Colon (tissue), 2 donors: ENCODE measurements at regions not wholly inside any gene's neighbourhood (a gene's known extent, or its start where the extent isn't known, plus 50 kb on each side); places are given as distances from the start of the nearest gene placed in this dataset.
"Not testable (repeated sequence)": the region's sequence is repeated elsewhere in the genome, so short reads cannot be mapped to it uniquely, and the experiment has no call there.

Source experiments
- FAIRE-seq: peaks from 2 replicates; lab custom pipeline; 2012; peaks lifted over from hg19 to GRCh38; lab: Jason Lieb, UNC
- donor health status: control.
- donor health status: control.

GRCh38 chr16:25434064-25434463 is 176.4 kb upstream of the ZKSCAN2 start:
- FAIRE-seq, result no peak

DNA sequence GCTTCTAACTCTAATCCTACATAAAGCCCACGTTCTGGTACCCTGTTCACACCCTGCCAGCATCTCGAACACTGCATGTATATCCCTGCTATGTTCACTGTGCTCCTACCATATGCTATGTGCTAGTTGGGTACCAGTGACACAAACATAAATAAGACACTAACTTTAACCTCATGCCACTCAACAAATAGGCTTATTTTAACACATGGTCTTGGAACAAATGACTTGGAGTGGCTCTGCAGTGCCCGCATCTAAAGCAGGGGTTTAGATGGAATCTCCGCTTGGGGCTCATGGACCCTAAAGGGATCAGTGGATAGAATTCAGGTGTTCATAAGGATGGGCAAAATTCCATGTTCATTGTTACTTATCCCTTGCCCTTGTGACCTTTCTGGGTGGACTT is 175.7 kb upstream of the ZKSCAN2 start:
- no peak for FAIRE-seq

DNA sequence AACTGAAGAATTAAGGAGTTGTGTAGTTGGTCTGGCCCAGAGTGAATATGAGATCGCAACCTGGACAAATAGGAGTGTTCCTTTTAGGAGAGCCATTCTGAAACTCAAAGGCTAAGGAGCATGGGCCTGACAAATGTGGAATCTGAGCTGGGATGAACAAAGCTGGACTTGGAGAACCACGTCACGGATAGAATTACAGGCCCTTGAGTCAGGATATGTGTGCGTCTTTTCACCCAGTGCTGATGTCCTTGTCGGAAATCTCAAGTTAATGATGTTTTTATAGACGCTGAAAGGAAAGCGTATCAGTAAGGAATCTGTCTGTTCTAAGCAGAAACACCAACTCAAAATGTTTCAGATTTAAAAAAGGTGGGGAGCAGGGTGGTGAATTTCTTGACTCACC is 173.8 kb upstream of the ZKSCAN2 start:
- FAIRE-seq, result no peak

DNA sequence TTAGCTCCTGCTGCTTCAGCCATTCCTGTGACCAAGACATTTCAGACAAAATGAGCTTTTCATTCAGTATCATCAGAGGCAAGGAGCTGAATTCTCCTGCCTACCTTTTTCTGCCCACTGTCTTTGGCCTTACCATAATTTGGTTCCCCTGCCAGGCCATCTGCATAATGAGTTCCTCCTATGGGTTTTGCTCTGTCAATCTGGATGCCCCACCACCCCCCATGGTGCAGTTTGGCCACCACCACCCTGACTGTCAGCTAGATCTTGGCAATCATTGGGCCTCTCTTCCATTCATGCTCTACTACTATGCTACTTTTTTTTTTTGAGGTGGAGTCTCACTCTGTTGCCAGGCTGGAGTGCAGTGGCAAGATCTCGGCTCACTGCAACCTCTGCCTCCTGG is 169.2 kb upstream of the ZKSCAN2 start:
- no peak for FAIRE-seq

- no peak for FAIRE-seq
These were observed 162.0 kb upstream of the ZKSCAN2 start for GRCh38 chr16:25419681-25420080.

GRCh38 chr16:25419153-25419552 is 161.5 kb upstream of the ZKSCAN2 start:
- no peak for FAIRE-seq

GRCh38 chr16:25416002-25416401 is 158.4 kb upstream of the ZKSCAN2 start:
- no peak for FAIRE-seq

- FAIRE-seq, result no peak
These were observed 156.3 kb upstream of the ZKSCAN2 start for GRCh38 chr16:25413975-25414374.

GRCh38 chr16:25413133-25413532 is 155.5 kb upstream of the ZKSCAN2 start:
- no peak for FAIRE-seq

DNA sequence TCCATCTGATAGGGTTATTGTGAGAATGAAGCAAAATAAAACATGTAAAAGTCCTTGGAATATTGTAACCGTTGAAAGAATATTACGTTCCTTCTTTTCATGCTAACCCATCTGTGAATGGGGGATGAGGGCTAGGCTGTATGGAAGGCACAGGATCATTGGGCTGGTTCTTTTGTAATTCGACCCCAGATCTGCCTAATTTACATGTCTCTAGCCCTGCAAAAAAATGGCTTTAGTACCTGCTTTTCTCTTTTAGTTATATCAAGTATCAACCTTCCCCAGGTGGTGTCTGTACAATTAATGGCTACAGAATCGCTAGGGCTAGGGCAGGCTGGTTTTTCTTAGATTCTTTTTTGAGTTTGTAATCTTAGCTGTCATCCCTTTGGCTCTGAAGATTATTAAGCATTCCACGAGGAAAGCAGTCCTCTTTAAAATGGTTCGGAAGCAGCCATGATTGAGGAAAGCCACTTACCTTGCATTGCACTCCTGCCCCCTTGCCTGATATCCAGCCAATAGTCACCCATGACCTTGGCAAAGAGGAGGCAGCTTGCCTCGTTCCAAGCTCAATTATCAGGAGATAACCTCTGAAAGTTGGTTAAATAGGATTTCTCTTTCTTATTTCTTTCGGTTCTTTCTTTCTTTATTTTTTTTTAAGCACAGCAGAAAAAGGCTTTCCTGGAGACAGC is 153.9 kb upstream of the ZKSCAN2 start:
- no peak for FAIRE-seq

DNA sequence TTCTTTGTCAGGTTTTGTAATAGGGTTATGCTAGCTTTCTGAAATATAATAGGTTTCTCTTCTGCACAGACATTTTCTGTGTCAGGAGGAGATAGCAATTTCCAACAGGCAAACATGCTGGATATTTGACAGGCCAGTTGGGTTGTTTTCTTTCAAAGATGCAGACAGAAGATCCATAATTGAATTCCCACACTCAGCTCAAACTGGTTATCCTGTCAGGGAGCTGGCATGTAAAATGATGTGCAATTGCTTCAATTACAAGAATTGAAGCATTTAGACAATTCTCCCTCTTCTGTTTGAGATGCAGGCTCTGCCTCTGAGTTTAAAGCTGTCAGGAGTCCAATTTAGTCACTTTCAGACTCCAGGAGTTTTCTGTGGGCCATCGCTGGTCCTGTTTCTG is 146.2 kb upstream of the ZKSCAN2 start:
- FAIRE-seq, result no peak

DNA sequence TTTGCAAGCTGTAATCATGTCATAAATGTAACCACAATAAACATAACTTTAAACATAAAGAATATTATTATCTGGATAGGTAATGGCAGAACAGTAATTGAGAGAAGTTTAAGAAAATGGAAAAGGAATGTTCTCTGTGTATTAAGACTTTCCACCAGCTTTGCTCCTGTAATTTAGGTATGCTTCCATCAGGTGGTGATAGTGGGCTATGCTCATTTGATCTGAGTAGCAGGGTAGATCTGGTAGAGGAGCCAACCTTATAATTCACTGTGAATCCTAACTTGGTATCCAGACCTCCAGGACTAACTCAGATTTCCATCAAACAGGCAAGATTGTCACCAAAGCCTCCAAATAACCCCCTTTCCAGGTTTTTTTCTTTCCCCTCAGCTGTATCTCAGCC is 137.9 kb upstream of the ZKSCAN2 start:
- no peak for FAIRE-seq

- FAIRE-seq, result no peak
These were observed 133.1 kb upstream of the ZKSCAN2 start for GRCh38 chr16:25390761-25391160.

GRCh38 chr16:25374556-25374955 is 116.9 kb upstream of the ZKSCAN2 start:
- FAIRE-seq, result no peak

DNA sequence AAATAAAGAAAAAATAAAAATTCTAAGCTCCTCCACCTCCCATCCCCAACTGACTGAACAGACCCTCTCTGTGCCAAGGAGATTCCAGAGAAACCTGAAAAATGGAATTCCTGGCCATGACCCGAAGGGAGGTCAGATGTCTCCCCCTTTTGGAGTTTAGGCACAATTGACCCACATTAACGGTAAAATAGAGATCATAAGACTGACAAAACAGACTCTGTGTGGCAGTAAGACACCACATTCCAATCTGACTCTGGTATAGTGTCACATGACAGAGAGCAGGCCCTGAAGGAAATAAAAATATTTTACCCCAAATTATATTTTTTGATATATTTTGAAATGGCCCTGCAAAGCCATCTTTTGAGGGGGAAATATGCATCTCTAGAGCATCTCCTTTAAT is 115.1 kb upstream of the ZKSCAN2 start:
- FAIRE-seq, result no peak

DNA sequence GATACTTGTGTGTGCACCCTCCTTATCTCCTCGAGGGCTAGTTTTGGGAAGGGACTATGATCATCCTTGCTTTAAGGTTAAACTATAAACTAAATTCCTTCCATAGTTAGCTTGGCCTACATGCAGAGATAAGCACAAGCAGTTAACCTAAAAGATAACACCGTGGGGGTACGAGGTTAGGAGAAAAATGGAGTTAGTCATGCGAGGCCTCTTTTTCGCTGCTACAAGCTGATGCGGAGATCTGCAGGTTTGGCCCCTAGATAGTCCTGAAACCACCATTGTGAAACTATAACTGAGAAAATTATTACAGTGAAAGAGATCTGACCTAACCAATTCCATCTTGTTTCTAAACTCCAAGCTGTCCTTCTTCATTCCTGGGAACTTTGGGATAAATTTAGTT is 113.7 kb upstream of the ZKSCAN2 start:
- FAIRE-seq, result no peak

- no peak for FAIRE-seq
These were observed 112.9 kb upstream of the ZKSCAN2 start for GRCh38 chr16:25370541-25370940.

DNA sequence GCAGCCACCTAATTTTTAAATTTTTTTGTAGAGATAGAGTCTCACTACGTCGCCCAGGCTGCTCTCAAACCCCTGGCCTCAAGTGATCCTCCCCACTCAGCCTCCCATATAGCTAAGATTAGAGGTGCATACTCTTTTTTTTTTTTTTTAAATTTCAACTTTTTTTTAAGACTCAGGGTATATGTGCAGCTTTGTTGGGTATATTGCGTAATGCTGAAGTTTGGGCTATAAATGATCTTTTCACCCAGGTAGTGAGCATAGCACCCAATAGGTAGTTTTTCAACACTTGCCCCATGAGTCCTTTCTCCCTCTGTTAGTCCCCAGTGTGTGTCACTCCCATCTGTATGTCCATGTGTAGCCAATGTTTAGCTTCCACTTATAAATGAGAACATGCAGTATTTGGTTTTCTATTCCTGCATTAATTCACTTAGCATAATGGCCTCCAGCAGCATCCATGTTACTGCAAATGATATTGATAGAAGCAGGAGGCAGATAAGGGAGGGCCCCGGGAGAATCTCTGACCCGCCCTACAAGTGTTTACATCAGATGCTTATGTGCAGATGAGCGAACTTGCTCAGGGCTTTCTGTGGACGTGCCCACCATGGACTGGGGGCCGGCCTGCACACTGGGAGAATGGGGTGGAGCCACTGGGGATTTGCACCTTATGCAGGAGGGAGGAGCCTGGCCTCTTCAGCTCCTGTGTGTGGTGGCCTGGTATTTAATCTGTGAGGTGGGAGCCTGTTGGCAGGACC is 110.3 kb upstream of the ZKSCAN2 start:
- no peak for FAIRE-seq

DNA sequence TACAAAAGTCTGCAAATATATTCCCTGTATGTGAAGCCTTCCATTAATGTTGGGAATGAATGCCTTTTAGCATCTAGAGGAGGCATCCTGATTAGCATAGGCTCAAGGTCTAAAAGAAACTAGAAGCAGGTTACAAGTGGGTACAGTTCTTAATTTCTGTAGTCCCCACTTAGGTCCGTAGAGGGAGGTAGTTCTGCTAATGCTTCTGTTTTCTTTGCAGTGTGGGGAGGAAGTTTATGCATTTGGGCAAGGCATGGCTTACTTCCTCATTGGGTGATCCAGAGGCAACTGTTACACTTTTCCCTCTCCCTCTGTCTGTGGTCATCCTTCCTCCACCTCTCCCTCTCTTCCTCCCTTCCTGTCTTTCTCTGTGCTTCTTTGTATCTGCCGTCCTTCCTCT is 108.4 kb upstream of the ZKSCAN2 start:
- FAIRE-seq, result no peak

- FAIRE-seq, result not testable (repeated sequence)
These were observed 101.9 kb upstream of the ZKSCAN2 start for GRCh38 chr16:25359516-25359915.

DNA sequence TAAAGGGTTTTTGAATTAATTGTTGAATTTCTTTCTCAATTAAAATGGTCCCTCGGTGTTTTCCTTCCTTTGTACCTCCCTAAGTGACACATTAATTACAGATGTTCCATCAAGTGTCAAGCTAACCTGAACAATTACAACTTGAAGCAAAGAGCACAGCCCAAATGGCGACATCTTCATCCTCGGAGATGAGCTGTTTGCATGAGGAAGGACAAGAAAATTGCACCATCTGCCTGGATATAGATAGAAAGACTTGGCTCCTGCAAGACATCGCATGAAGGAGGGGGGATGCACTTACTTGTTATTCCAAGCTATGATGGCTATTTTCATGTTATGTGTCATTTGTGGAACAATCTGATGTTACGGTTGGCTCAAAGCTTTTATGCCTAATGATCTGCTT is 86.4 kb upstream of the ZKSCAN2 start:
- no peak for FAIRE-seq

- no peak for FAIRE-seq
These were observed 83.3 kb upstream of the ZKSCAN2 start for GRCh38 chr16:25340973-25341372.

DNA sequence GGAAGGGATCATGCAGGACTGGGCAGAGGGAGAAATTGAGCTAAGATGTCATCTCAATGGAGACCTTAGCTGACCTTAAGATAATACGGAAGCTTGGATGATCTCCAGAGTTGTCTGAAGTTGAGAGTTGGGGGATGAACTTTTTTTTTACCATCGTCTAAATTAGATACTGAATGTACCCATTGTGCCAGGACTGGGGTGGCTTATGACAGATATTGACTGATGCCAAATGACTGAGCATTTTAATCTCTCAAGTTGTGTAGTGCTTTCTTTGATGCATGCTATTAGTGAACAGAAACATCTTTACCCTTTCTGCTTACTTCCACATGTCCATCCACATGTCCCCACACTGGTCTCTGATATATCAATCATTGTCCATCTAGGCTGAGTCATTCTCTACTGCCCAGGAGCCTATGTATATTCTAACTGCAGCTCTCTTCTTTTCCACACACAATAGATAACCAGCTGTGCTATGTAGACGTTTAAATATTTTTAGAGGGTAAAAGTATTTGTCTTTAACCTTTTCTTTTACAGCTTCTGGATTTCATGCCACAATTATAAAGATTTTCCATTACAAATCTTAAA is 60.2 kb upstream of the ZKSCAN2 start:
- FAIRE-seq, result no peak

DNA sequence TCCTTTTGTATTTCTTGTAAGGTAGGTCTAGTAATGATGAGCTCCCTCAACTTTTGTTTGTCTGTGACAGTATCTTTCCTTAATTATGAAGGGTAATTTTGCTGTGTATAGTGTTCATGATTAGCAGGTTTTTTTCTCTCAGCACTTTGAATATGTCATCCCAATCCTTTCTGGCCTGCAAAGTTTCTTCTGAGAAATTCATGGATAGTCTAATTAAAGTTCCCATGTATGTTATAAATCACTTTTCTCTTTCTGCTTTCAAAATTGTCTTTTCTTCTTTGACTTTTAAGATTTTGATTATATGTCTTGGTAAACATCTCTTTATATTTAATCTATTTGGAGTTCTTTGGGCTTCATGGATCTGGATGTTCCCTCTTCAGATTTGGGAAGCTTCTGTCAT is 54.3 kb upstream of the ZKSCAN2 start:
- no peak for FAIRE-seq
